AG09309 (cell line): ENCODE measurements at regions not wholly inside any gene's neighbourhood (a gene's known extent, or its start where the extent isn't known, plus 50 kb on each side); places are given as distances from the start of the nearest gene placed in this dataset.

ENCODE experiments used
- DNase-seq: peaks from one replicate; pipeline ENCODE4 v3.0.0-alpha.2; 2010; ENCODE audit warnings: low read depth
- H3K4me3 ChIP-seq: 2 replicates; pipeline ENCODE4 v1.5.1; 2011; ENCODE audit warnings: mild to moderate bottlenecking, low read depth, low read length, moderate library complexity; ENCODE audit not compliant: control insufficient read depth
- CTCF ChIP-seq: IDR thresholded peaks from 2 replicates; pipeline ENCODE4 v1.5.1; 2011; ENCODE audit warnings: mild to moderate bottlenecking, low read depth, low read length, inconsistent platforms; ENCODE audit not compliant: insufficient read depth, control insufficient read depth; ENCODE audit errors: missing control alignments

- no peak for DNase-seq
- no peak for TF ChIP-seq CTCF
- no peak overlapping the region for H3K4me3 ChIP-seq
Observed at GRCh38 chr13:40215747-40216146, 450.7 kb downstream of the FOXO1 start.

GRCh38 chr13:40217675-40218074 is 448.8 kb downstream of the FOXO1 start:
- H3K4me3 ChIP-seq = no peak overlapping the region
- no peak for DNase-seq

GRCh38 chr13:40220299-40220935 is 446.0 kb downstream of the FOXO1 start:
- no peak for DNase-seq
- no peak for TF ChIP-seq CTCF
- H3K4me3 ChIP-seq = no peak overlapping the region

More at GRCh38 chr13:40217675-40218074, 448.8 kb downstream of the FOXO1 start:
- no peak for TF ChIP-seq CTCF

- H3K4me3 ChIP-seq = no peak overlapping the region
- no peak for DNase-seq
- TF ChIP-seq CTCF = no peak
Observed at GRCh38 chr13:40221131-40221459, 445.3 kb downstream of the FOXO1 start.

- DNase-seq = peak; percentile 60
- TF ChIP-seq CTCF = no peak
- H3K4me3 ChIP-seq = no peak overlapping the region
Observed at GRCh38 chr13:40221460-40222201, 444.8 kb downstream of the FOXO1 start.

- no peak for TF ChIP-seq CTCF
- DNase-seq = no peak
- no peak overlapping the region for H3K4me3 ChIP-seq
Observed at GRCh38 chr13:40223585-40223984, 442.9 kb downstream of the FOXO1 start.
